ENCODE measurements at regions not wholly inside any gene's neighbourhood (a gene's known extent, or its start where the extent isn't known, plus 50 kb on each side); places are given as distances from the start of the nearest gene placed in this dataset.

GRCh38 chr1:235925016-235925415 is 58.3 kb upstream of the LYST start:
- DNase-seq (ENCODE audit: low read depth), result no peak

GRCh38 chr1:235923466-235924021 is 56.8 kb upstream of the LYST start:
- peak; percentile 5 for DNase-seq (ENCODE audit: low read depth)

DNA sequence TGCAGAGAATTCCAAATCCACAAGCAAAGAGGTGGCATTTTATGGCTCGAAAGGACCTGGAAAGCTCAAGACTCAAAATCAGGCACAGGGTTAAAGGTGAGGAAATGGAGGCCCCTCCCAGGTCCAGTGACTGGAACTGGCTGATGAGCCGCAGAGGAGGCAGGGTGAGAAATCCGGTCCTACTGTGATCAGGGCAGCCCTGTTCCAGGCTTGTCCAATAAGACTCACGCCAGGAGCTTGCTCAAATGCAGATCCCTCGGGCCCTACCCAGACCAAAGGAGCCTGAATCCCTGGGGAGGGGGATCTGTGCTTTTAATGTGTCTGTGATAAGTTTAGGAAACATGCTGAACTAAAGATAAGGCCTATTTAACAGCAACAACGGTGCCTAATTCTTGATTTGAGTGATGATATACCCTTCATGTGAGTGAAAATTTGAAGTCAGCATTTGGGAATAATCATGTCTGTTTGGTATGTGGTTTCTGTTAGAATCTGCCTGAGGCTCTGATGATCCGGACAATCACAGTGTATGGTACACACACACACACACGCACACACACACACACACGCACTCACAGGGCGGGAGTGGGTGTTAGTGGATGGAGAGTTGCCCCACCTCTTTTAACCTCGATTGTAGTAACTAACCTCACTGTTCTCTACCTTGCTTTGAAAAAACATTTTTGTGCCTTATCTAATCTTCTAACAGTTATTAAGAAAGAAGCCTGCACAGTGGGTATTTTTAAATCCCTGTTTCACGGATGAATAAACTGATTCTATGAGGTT is 54.1 kb upstream of the LYST start:
- no peak for DNase-seq (ENCODE audit: low read depth)

GRCh38 chr1:235919833-235920441 is 53.2 kb upstream of the LYST start:
- no peak for DNase-seq (ENCODE audit: low read depth)

DNA sequence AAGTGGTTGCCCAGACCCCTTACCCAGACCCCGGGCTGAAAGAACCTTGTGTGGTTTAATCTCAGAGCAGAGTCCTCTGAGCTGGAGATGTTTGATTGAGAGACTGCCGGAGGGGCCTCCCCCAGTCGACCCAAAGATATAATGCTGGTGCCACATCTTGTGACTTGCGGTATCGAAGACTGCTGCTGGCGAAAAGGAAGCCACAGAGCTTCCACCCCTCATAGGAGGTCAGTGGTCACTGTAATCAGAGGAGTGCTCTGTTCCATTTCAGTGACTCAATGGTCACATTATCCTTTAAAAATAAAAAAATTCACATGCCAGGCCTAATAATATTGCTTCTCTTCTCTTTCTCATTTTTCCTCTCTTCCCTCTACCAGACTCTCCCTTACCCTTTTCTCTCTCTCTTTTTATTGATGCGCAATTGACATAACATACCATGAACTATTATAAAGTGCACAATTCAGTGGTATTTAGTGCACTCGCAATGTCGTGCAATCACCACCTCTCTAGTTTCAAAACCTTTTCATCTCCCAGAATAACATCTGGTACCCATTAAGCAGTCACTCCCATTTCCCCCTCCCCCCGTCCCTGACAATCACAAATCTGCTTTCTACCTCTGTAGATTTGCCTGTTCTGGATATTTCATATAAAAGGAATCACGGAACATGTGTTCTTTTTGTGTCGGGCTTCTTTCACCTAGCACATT is 52.6 kb upstream of the LYST start:
- DNase-seq (ENCODE audit: low read depth), result no peak

- no peak for DNase-seq (ENCODE audit: low read depth)
These were observed 51.8 kb upstream of the LYST start for GRCh38 chr1:235918465-235918864.

DNA sequence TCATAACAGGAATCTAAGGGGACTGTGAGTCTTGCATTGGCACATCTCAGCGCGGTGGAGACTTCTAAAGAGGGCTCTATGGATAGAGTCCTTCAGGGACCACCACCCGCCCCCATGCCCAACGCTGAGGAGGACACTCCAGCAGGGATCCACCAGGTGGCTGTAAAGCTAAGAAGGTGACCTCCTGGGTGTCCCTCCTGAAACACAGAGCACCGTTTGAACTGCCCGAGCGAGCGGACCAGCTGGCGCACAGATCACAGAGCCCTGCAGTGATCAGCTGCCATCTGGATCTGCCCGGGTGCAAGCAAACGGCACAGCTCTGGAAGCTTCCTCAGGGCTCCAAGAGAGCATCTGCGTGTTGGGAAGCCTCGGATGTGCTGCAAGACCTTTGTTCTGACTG is 51.3 kb upstream of the LYST start:
- no peak for DNase-seq (ENCODE audit: low read depth)

- peak; percentile 28 for DNase-seq (ENCODE audit: low read depth)
These were observed 50.6 kb upstream of the LYST start for GRCh38 chr1:235917267-235917811.
